ENCODE measurements at regions not wholly inside any gene's neighbourhood (a gene's known extent, or its start where the extent isn't known, plus 50 kb on each side); places are given as distances from the start of the nearest gene placed in this dataset.

DNA sequence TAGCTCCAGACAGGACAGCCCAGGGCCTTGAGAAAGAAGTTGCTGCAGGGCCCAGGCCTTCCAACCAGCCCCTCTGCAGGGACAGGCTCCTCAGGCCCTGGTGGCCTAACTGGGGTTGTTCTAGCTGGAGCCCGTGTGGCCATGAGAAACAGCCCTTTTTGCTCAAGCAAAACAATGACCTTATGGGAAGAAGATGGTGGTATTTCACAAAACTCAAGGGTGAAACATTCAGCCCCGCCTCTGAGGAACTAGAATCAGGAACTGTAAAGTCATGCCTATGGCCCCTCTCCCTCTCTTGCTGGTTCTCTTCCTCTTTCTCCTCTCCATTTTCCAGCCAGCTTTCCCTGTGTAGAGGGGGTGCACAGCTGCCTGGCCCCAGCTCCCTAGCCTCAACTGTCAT, 273.3 kb downstream of the RPLP1 start:
- Histone ChIP-seq H3K4me3 (ENCODE audit: low read depth, low read length) (no peak overlapping the region), H3K9me3 (no peaks in the 10 kb centered on the region), H3K4me1 (no peaks in the 10 kb centered on the region), H3K27me3 (no peaks in the 10 kb centered on the region), H3K36me3 (no peaks in the 10 kb centered on the region)
- TF ChIP-seq, protein P1, sequence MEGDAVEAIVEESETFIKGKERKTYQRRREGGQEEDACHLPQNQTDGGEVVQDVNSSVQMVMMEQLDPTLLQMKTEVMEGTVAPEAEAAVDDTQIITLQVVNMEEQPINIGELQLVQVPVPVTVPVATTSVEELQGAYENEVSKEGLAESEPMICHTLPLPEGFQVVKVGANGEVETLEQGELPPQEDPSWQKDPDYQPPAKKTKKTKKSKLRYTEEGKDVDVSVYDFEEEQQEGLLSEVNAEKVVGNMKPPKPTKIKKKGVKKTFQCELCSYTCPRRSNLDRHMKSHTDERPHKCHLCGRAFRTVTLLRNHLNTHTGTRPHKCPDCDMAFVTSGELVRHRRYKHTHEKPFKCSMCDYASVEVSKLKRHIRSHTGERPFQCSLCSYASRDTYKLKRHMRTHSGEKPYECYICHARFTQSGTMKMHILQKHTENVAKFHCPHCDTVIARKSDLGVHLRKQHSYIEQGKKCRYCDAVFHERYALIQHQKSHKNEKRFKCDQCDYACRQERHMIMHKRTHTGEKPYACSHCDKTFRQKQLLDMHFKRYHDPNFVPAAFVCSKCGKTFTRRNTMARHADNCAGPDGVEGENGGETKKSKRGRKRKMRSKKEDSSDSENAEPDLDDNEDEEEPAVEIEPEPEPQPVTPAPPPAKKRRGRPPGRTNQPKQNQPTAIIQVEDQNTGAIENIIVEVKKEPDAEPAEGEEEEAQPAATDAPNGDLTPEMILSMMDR (IDR thresholded peaks at IDR 0.05; ENCODE audit: low read depth, low read length), result no peak
- no peak for DNase-seq

DNA sequence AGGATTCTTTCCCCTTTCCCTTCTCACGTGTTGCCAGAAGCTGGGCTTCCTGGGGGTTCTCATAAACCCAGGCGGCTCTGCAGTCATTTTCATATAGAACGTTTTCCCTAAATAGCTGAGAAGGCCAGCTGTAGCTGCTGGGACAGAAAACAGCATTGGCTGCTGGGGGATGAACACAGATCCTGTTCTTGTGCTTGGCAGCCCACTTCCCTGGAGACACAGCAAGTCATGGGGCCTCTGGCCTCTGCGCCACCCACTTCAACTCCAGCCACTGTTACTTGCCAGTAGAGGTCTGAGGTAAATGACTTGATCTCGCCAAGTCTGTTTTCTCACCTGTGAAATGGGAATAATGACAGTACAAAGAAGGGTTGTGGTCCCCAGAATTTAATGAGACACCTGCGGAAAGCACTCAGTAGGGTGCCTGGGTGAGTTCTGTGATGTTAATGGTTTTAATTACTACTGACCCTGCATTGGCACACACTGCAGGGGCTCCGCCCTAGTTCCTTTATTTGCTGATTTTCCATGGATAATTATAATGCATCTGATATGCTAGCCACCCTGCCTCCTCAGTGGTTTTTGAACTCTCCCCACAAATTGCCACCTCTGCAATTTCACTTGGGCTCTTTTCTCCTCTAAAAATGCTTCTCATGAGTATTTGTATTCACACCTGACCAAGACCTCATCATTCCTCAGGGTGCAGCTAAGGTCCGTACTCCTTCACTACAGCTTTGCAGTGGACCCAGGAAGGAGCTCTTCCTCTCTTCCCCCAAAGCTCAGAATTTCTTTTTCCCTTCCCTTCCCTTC, 274.7 kb downstream of the RPLP1 start:
- no peak for DNase-seq
- H3K36me3 ChIP-seq, result no peaks in the 10 kb centered on the region
- H3K4me1 ChIP-seq, result no peaks in the 10 kb centered on the region

DNA sequence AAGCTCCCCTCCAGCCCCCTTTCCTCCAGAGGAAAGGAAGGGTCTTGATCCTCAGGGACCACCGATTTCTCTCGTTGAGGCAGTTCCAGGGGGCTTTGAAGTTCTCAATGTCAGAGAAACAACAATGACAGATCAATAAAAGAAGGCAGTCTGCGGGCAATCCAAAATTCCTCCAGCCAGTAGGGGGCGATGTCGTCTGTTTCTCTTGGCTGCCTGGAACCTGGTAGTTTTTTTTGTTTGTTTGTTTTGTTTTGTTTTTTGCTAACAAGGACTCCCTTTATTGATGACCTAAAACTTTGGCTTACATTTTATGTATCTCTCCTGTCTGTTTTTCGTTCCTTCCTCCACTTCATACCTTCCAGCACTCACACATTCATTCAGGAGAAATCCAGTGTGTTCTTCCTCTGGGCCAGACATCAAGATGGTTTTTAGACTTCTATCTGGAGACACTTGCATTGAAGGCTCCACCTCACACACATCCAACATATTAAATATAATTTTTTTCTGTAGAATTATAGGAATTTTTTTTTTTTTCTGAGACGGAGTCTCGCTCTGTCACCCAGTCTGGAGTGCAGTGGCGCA, 276.6 kb downstream of the RPLP1 start:
- TF ChIP-seq, protein P1 (IDR thresholded peaks at IDR 0.05; ENCODE audit: low read depth, low read length), result peak; percentile 92
- no peaks in the 10 kb centered on the region for H3K36me3 ChIP-seq
- peak; percentile 62 for DNase-seq

More for the DNA sequence above, 274.7 kb downstream of the RPLP1 start:
- TF ChIP-seq, protein P1 (IDR thresholded peaks at IDR 0.05; ENCODE audit: low read depth, low read length), result no peak
- no peaks in the 10 kb centered on the region for H3K9me3 ChIP-seq
- no peak overlapping the region for H3K4me3 ChIP-seq (ENCODE audit: low read depth, low read length)
- H3K27me3 ChIP-seq, result no peaks in the 10 kb centered on the region

DNA sequence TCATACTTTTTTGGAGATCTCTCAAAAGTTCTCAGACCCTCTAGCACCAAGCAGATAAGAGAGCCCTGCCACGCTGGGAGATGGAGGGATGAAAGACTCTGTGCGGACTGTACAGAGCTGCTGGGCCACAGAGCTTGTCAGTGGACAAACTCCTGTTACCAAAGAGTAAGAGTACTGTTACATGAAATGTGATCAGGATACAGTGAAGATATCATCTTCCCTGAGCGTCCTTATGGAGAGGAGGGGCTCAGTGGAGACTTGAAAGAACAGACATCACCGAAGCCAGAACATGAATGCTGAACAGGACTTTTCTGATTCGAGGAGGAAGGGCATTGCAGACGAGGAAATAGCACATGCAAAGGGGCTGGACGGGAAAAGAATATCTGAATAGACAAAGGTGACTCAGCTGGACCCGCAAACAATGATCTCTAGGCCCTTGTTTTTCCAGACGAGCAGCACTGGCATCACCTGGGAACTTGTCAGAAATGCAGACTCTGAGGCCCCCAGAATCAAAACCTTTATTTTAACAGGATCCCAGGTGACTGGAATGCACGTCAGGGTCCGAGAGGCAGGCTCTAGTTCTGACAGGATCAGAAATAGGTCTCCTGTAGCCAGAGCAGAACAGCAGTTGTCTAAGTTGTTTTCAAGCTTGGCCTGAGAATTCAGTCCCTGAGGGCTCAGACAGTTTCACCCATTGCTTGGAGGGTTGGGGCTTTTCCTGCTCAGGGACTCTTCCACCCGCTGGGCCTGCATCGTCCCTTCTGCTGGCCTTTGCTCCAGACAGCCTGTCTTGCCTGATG, 277.9 kb downstream of the RPLP1 start:
- H3K36me3 ChIP-seq, result no peaks in the 10 kb centered on the region
- TF ChIP-seq, protein P1 (IDR thresholded peaks at IDR 0.05; ENCODE audit: low read depth, low read length), result no peak
- no peaks in the 10 kb centered on the region for H3K9me3 ChIP-seq
- DNase-seq, result no peak
- H3K4me3 ChIP-seq (ENCODE audit: low read depth, low read length), result no peak overlapping the region
- peaks cover 4% of the 10 kb centered on the region; the same call in 1 of the 2 replicates for H3K4me1 ChIP-seq
- no peaks in the 10 kb centered on the region for H3K27me3 ChIP-seq

More for the DNA sequence above, 276.6 kb downstream of the RPLP1 start:
- Histone ChIP-seq H3K4me3 (ENCODE audit: low read depth, low read length) (no peak overlapping the region), H3K9me3 (no peaks in the 10 kb centered on the region), H3K27me3 (no peaks in the 10 kb centered on the region), H3K4me1 (no peaks in the 10 kb centered on the region; the same call in 1 of the 2 replicates)

DNA sequence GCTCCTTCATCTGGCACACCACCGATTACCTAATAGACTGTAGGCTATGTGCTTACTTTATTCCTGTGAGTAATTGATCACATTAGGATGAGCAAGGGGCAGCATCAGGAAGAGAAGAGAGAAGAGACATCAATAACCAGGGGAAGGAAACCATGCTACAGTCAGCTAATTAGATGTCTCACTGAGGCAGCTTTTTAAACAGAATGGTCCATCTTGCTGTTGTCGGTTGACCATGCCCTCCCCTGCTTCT, 278.4 kb downstream of the RPLP1 start:
- TF ChIP-seq, protein P1 (IDR thresholded peaks at IDR 0.05; ENCODE audit: low read depth, low read length), result no peak
- H3K4me1 ChIP-seq, result peaks cover 4% of the 10 kb centered on the region; the same call in 1 of the 2 replicates
- H3K9me3 ChIP-seq, result no peaks in the 10 kb centered on the region
- DNase-seq, result no peak
- no peak overlapping the region for H3K4me3 ChIP-seq (ENCODE audit: low read depth, low read length)
- no peaks in the 10 kb centered on the region for H3K27me3 ChIP-seq
- H3K36me3 ChIP-seq, result no peaks in the 10 kb centered on the region

Data from BE2C (cell line).